Stimulated activated CD4-positive, alpha-beta T cell treated with anti-CD3 and anti-CD28 coated beads, Interleukin-1b, Interleukin-23, amount 100 ng/mL, for 4 hours (primary cell): ENCODE measurements at regions not wholly inside any gene's neighbourhood (a gene's known extent, or its start where the extent isn't known, plus 50 kb on each side); places are given as distances from the start of the nearest gene placed in this dataset.

Experiments
- DNase-seq, 2 donors: peaks; one replicate each; pipeline ENCODE4 v3.0.0-alpha.2; 2020; ENCODE audit warnings: low read depth in 2 of 2

GRCh38 chr2:144158096-144158495, 361.8 kb downstream of the ZEB2 start:
- no peak for DNase-seq

- DNase-seq: no peak
These were observed 362.9 kb downstream of the ZEB2 start for GRCh38 chr2:144156736-144157640.

- DNase-seq: no peak
These were observed 365.7 kb downstream of the ZEB2 start for GRCh38 chr2:144154205-144154604.

DNA sequence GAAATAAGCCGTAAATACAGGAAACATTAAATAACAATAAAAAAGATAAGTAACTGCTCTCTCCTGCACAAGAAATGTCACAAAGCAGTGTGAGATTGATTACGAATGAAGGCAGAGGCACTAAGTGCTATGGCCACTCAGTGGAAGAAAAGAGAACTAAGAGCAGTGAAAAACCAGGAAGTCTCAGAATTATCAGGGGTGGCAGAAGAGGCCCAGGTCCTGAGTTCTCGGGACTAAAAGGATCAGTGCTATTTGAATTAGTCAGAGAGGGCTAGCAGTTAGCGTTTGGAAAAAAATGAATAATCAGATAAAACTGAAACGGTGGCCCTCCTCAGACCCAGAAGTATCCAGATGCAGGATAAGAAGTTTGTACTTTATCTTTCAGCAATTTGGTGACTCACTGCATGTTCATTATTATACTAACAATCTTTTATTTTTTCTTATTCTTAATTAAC, 367.1 kb downstream of the ZEB2 start:
- no peak for DNase-seq

DNA sequence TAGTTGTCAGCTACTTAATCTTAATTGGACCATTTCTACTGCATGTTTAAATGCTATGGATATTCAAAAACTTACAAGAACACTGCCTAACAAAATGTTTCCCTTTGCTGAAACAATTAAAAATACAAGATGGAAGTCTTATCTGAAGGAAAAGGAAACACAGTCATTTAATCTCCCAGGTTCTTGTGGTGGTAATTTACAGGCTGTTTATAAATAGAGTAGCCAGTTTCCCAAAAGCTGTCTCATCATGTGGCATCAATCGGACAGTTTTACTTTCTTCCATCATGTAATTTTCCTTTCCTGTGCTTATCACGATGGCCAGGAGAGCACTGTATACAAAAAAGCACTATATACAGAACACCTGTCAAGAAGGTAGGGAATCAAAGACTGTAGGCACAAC, 368.1 kb downstream of the ZEB2 start:
- no peak for DNase-seq

DNA sequence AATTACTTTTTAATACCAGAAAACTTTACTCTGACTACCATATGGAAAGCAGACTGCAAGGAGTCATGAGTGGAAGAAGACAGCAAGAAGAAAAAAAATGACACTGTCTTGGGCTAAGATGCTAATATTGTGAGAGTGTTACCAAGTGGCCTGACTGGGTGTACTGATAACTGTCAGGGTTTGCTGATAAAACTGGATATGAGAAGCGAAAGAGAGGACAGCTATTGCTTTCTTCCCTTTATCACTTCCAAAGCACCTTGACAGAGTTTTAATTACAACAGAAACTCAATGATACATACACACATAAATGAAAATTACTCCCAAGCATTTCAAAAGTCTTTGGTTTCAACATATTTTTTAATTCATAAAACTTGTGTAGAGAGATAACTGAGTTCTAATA, 368.5 kb downstream of the ZEB2 start:
- DNase-seq: no peak

DNA sequence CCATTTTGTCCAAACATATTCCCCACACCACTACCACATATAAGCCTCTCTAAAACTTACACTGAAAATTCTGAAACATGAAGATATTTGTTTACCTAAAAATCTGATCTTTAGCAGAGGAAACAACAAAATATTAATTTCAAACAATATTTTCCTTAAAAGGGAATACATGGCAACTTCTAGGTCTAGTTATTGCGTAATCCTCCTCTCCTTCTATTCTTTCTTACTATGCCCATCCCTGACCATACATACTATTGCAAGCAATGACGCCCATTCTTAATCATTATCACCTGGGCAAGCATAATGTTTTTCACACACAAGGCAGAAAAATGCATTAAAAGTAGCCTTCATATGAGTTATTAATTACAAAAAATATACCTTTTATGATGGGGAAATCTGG, 372.6 kb downstream of the ZEB2 start:
- no peak for DNase-seq

DNA sequence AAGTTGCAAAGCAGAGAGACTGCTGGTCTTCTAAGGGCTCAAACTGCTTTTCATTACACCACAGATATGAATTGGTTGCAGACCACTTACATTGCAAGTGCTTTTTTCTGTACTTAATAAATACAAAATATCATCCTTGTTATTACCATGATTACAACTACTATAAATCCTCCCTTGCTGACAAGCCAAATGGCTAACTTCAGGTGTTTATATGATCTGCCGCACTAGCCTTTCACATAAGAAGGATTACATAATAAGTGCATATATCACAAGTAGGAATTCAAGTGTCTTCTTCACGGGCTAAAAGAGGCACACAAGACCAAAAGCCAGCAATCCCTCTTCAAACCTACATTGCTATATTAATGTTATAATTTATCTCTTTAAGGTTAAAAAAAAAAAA, 373.0 kb downstream of the ZEB2 start:
- no peak for DNase-seq

GRCh38 chr2:144146076-144146475, 373.8 kb downstream of the ZEB2 start:
- no peak for DNase-seq

- DNase-seq: no peak
These were observed 376.4 kb downstream of the ZEB2 start for GRCh38 chr2:144143294-144144151.

DNA sequence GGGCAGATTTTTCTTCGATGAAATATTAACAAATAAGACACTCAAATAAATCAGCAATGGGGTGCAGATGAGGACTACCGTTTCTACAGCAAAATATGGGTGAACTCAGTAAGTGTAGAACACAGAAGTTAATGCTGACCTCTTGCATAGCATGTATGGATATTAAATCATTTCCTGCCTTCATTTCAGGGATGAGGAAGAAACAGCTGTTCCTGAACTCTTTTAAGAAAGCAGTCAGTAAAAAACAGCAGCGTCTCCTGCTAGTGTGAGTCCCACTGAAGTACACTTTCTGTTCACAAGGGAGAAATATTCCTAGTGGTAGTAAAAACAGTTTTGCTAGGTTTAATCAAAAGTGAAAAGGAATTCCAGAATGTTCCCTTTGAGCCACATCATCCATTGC, 379.0 kb downstream of the ZEB2 start:
- no peak for DNase-seq

GRCh38 chr2:144137705-144138428, 382.1 kb downstream of the ZEB2 start:
- DNase-seq: no peak

DNA sequence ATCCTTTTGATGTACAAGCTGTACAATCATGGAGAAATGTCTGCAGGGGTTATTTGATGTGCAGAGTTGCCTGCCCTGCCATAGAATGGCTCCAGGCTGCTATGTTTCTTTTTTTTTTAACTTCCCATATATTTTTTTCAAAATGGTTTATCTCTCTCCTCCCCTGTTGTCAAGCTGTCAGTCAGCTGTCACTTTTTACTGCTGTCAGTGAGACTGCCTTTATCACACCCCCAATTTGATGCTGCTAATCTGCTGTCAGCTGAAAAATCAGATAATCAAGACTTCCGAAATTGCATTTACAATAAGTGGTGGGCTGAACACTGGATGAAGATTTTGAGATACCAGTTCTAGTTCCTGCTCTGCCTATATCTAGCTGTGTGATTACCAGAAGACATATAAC, 382.6 kb downstream of the ZEB2 start:
- no peak for DNase-seq

DNA sequence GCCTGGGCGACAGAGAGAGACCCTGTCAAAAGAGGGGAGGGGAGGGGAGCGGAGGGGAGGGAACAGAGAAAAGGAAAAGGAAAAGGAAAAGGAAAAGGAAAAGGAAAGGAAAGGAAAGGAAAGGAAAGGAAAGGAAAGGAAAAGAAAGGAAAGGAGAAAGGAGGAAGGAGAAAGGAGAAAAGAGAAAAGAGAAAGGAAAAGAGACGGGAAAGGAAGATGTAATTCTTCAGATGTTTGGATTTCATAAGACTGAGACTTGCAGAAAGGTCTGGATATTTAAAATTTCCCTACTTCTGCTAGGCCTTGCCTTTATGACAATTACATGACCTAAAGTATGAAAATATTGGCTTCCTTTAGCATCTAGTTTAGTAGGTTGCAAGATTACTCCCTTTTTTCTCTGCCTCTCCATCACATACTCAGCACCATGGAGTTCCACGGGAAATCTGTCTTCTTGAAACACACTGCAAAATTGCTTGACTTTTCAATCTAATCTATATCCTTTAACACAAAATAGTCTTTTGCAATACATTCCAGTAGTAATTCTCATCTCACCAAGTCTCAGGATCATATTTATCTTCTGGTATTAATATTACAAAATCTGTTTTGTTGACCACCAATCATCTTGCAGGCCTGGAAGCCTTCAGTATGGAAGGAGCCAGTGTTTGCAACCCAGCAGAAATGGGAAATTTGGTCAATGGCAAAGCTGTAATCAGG, 383.5 kb downstream of the ZEB2 start:
- no peak for DNase-seq

DNA sequence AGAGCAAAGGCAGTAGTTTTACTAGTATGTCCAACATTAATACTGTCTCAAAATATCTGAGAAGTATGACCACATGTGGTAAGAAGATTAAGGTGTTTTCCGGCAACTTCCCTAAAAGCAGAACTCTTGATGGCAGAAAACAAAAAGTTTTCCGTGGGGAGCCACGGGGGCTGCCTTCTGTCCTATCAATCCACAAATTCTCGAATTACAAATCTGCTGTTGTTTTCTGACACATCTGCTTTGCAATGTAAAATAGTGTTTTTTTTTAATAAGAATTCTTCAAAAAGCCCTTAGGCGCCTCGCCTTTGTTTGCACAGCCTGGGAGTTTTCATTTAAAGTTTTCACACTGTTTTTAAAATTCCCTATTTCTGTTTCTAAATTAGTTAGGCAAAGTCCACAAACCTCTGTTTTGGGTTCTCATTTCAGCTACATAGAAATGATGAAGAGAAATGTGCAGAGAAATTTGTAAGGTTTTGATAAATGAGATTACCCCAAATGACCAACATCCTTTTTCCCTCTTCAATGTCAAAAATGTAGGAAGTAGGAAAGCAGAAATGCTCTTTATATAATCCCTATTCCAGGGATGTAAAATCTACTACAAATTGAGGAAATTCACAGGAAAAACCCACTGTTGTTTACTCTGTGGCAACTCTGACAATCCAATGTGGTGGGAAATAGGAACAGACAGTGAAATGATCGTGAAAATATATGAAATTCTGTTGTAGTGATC, 385.8 kb downstream of the ZEB2 start:
- no peak for DNase-seq

DNA sequence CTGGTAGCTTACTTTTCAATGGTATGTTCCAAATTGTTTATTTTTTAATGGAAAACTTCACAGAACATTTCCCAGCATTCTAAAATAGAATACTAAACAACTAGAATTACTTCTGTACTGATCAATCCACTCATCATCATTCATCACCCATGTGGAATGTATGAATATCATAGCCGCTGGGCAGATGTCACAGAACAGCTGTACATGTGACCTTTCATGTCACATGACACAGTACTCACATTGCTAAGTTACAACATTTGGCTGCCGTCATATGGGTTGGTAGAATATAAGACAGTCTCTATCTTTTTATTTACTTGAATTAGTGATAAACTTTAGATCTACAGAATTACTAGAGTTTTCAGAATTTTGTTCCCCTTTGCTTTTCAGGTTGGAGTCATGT, 387.6 kb downstream of the ZEB2 start:
- DNase-seq: no peak

- no peak for DNase-seq
These were observed 388.9 kb downstream of the ZEB2 start for GRCh38 chr2:144131042-144131441.

DNA sequence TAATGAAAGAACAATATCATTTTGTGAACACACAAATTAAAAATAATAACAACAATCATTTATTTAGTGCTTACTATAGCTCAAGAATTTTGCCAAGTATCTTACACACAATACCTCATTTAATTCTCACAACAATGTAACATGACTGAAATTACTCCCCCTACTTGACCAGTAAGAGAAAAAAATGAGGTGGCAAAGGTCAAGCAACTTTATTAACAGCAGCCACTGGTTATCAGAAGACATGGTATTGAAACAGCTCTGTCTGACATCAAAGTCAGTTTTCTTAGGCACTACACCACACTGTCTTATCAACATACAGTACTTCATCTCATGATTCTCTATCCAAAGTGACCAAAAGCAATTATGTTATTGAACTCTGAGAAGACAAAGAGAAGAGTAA, 389.4 kb downstream of the ZEB2 start:
- DNase-seq: no peak

DNA sequence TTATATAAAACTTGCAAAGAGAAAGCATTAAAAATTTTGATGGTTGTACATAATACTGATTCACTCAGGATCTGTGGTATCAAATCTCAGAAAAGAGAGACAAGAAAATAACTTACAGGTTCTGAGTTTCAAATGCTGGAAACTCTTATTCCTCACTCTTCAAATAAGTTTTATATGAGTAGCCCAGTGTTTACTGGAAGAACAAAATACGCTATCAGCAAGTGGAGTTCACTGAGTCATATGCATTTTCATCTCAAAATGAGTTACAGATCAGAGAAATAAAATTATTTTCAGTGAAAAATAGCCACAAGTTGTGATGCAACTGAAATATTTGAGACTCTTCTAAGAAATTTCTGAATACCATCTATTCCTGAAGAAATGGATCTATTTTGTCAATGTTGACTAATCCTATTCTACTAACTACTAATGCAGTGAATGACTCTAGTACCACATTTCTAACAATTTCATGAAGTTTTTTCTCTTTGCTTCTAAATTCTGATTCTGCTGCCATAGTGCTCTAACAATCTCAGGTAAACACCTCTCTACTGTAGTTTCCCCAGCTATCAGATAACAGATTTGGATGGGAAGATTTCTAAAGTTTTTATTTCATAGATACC, 391.7 kb downstream of the ZEB2 start:
- DNase-seq: no peak

DNA sequence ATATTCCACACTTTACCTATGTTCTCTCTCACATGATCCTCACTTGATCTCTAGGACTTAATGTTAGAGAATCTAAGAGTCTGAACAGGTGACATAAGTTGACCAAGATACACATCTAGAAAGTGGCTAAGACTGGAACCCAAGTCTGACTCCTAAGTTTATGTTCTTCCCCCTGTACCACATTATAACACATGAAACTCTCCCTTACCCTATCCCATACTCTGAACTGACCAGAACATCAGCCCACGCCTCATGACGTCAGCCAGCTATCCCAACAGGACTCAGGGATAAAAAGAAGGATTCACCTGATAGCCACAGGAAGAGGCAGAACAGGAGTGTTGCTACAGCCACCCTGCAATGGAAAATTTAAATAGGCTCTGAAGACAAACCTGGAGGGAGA, 392.2 kb downstream of the ZEB2 start:
- no peak for DNase-seq
